ENCODE measurements at regions not wholly inside any gene's neighbourhood (a gene's known extent, or its start where the extent isn't known, plus 50 kb on each side); places are given as distances from the start of the nearest gene placed in this dataset.

GRCh38 chr4:31701256-31701655 is 981.1 kb downstream of the PCDH7 start:
- TF ChIP-seq CSRNP3 (CRISPR knock-in tag; IDR thresholded peaks at IDR 0.05) (no peak), RARB (CRISPR knock-in tag; IDR thresholded peaks at IDR 0.05) (no peak), SNAI2 (CRISPR knock-in tag; IDR thresholded peaks at IDR 0.05) (no peak), ARNTL (CRISPR knock-in tag; IDR thresholded peaks at IDR 0.05; ENCODE audit: borderline replicate concordance, low read depth) (no peak), ZFP30 (CRISPR knock-in tag; IDR thresholded peaks at IDR 0.05) (no peak)

All from SK-N-SH treated with all-trans-retinoic acid at 6 μM for 48 hours (cell line).